ENCODE measurements at regions not wholly inside any gene's neighbourhood (a gene's known extent, or its start where the extent isn't known, plus 50 kb on each side); places are given as distances from the start of the nearest gene placed in this dataset.
"Not testable (repeated sequence)": the region's sequence is repeated elsewhere in the genome, so short reads cannot be mapped to it uniquely, and the experiment has no call there.

GRCh38 chr19:27806471-27807070, 1406.4 kb downstream of the UQCRFS1 start:
- Histone ChIP-seq H3K36me3 (ENCODE audit: control insufficient read depth in 1 of 2, insufficient read depth in 2 of 2, low read length in 2 of 2) (peaks cover 0 to 6% of the 10 kb centered on the region in 2 donors), H3K27ac (ENCODE audit: low read depth, low read length) (no peak overlapping the region), H3K9me3 (ENCODE audit: control insufficient read depth in 1 of 2, low read length in 2 of 2) (peaks cover 0 to 6% of the 10 kb centered on the region in 2 donors), H3K27me3 (ENCODE audit: control insufficient read depth in 1 of 2, insufficient read depth in 2 of 2, low read length in 2 of 2) (no peaks in the 10 kb centered on the region), H3K4me3 (ENCODE audit: low read depth in 1 of 2, low read length in 2 of 2) (no peak overlapping the region), H3K9ac (ENCODE audit: low read depth in 1 of 2, low read length in 2 of 2) (no peak overlapping the region), H3K4me1 (ENCODE audit: control insufficient read depth in 1 of 2, insufficient read depth in 2 of 2, low read length in 2 of 2) (no peaks in the 10 kb centered on the region)

GRCh38 chr19:27805848-27806247, 1407.1 kb downstream of the UQCRFS1 start:
- Histone ChIP-seq H3K9ac (ENCODE audit: low read depth in 1 of 2, low read length in 2 of 2) (no peak overlapping the region), H3K36me3 (ENCODE audit: control insufficient read depth in 1 of 2, insufficient read depth in 2 of 2, low read length in 2 of 2) (peaks cover 4 to 6% of the 10 kb centered on the region in 2 donors), H3K4me3 (ENCODE audit: low read depth in 1 of 2, low read length in 2 of 2) (no peak overlapping the region), H3K4me1 (ENCODE audit: control insufficient read depth in 1 of 2, insufficient read depth in 2 of 2, low read length in 2 of 2) (no peaks in the 10 kb centered on the region), H3K27ac (ENCODE audit: low read depth, low read length) (no peak overlapping the region), H3K27me3 (ENCODE audit: control insufficient read depth in 1 of 2, insufficient read depth in 2 of 2, low read length in 2 of 2) (no peaks in the 10 kb centered on the region), H3K9me3 (ENCODE audit: control insufficient read depth in 1 of 2, low read length in 2 of 2) (peaks cover 0 to 6% of the 10 kb centered on the region in 2 donors)

GRCh38 chr19:27802293-27802692, 1410.7 kb downstream of the UQCRFS1 start:
- not testable (repeated sequence) for H3K27ac ChIP-seq (ENCODE audit: low read depth, low read length); H3K27me3 ChIP-seq (ENCODE audit: control insufficient read depth in 1 of 2, insufficient read depth in 2 of 2, low read length in 2 of 2); H3K4me3 ChIP-seq (ENCODE audit: low read depth in 1 of 2, low read length in 2 of 2); H3K9ac ChIP-seq (ENCODE audit: low read depth in 1 of 2, low read length in 2 of 2); H3K4me1 ChIP-seq (ENCODE audit: control insufficient read depth in 1 of 2, insufficient read depth in 2 of 2, low read length in 2 of 2); H3K9me3 ChIP-seq (ENCODE audit: control insufficient read depth in 1 of 2, low read length in 2 of 2)
- H3K36me3 ChIP-seq (ENCODE audit: control insufficient read depth in 1 of 2, insufficient read depth in 2 of 2, low read length in 2 of 2): peaks cover 4 to 18% of the 10 kb centered on the region in 2 donors

GRCh38 chr19:27796540-27796939, 1416.4 kb downstream of the UQCRFS1 start:
- no peaks in the 10 kb centered on the region for H3K9me3 ChIP-seq (ENCODE audit: control insufficient read depth in 1 of 2, low read length in 2 of 2)

GRCh38 chr19:27796073-27796472, 1416.9 kb downstream of the UQCRFS1 start:
- peaks cover 2 to 12% of the 10 kb centered on the region in 2 donors for H3K36me3 ChIP-seq (ENCODE audit: control insufficient read depth in 1 of 2, insufficient read depth in 2 of 2, low read length in 2 of 2)
- no peak overlapping the region for H3K9ac ChIP-seq (ENCODE audit: low read depth in 1 of 2, low read length in 2 of 2)
- H3K4me1 ChIP-seq (ENCODE audit: control insufficient read depth in 1 of 2, insufficient read depth in 2 of 2, low read length in 2 of 2): peaks cover 10 to 15% of the 10 kb centered on the region in 2 donors
- H3K27ac ChIP-seq (ENCODE audit: low read depth, low read length): no peak overlapping the region
- H3K27me3 ChIP-seq (ENCODE audit: control insufficient read depth in 1 of 2, insufficient read depth in 2 of 2, low read length in 2 of 2): no peaks in the 10 kb centered on the region
- H3K9me3 ChIP-seq (ENCODE audit: control insufficient read depth in 1 of 2, low read length in 2 of 2): no peaks in the 10 kb centered on the region
- no peak overlapping the region for H3K4me3 ChIP-seq (ENCODE audit: low read depth in 1 of 2, low read length in 2 of 2)

More at GRCh38 chr19:27796540-27796939, 1416.4 kb downstream of the UQCRFS1 start:
- Histone ChIP-seq H3K4me1 (ENCODE audit: control insufficient read depth in 1 of 2, insufficient read depth in 2 of 2, low read length in 2 of 2) (peaks cover 10 to 15% of the 10 kb centered on the region in 2 donors), H3K9ac (ENCODE audit: low read depth in 1 of 2, low read length in 2 of 2) (no peak overlapping the region), H3K27me3 (ENCODE audit: control insufficient read depth in 1 of 2, insufficient read depth in 2 of 2, low read length in 2 of 2) (no peaks in the 10 kb centered on the region), H3K36me3 (ENCODE audit: control insufficient read depth in 1 of 2, insufficient read depth in 2 of 2, low read length in 2 of 2) (peaks cover 4 to 12% of the 10 kb centered on the region in 2 donors), H3K27ac (ENCODE audit: low read depth, low read length) (no peak overlapping the region), H3K4me3 (ENCODE audit: low read depth in 1 of 2, low read length in 2 of 2) (no peak overlapping the region)

GRCh38 chr19:27795369-27795768, 1417.6 kb downstream of the UQCRFS1 start:
- Histone ChIP-seq H3K9ac (ENCODE audit: low read depth in 1 of 2, low read length in 2 of 2) (no peak overlapping the region), H3K4me3 (ENCODE audit: low read depth in 1 of 2, low read length in 2 of 2) (peak overlapping the region in 1 of 2 donors; percentile 87), H3K9me3 (ENCODE audit: control insufficient read depth in 1 of 2, low read length in 2 of 2) (no peaks in the 10 kb centered on the region), H3K4me1 (ENCODE audit: control insufficient read depth in 1 of 2, insufficient read depth in 2 of 2, low read length in 2 of 2) (peaks cover 10 to 15% of the 10 kb centered on the region in 2 donors), H3K27ac (ENCODE audit: low read depth, low read length) (no peak overlapping the region), H3K36me3 (ENCODE audit: control insufficient read depth in 1 of 2, insufficient read depth in 2 of 2, low read length in 2 of 2) (peaks cover 0 to 12% of the 10 kb centered on the region in 2 donors), H3K27me3 (ENCODE audit: control insufficient read depth in 1 of 2, insufficient read depth in 2 of 2, low read length in 2 of 2) (no peaks in the 10 kb centered on the region)

- no peak overlapping the region for H3K27ac ChIP-seq (ENCODE audit: low read depth, low read length)
- peak overlapping the region; percentile 80 to 96 for H3K9ac ChIP-seq (ENCODE audit: low read depth in 1 of 2, low read length in 2 of 2)
- H3K36me3 ChIP-seq (ENCODE audit: control insufficient read depth in 1 of 2, insufficient read depth in 2 of 2, low read length in 2 of 2): peaks cover 0 to 12% of the 10 kb centered on the region in 2 donors
- peak overlapping the region; percentile 87 to 100 for H3K4me3 ChIP-seq (ENCODE audit: low read depth in 1 of 2, low read length in 2 of 2)
- H3K4me1 ChIP-seq (ENCODE audit: control insufficient read depth in 1 of 2, insufficient read depth in 2 of 2, low read length in 2 of 2): peaks cover 10 to 15% of the 10 kb centered on the region in 2 donors
- no peaks in the 10 kb centered on the region for H3K27me3 ChIP-seq (ENCODE audit: control insufficient read depth in 1 of 2, insufficient read depth in 2 of 2, low read length in 2 of 2)
- H3K9me3 ChIP-seq (ENCODE audit: control insufficient read depth in 1 of 2, low read length in 2 of 2): no peaks in the 10 kb centered on the region
These were observed 1418.4 kb downstream of the UQCRFS1 start for GRCh38 chr19:27794494-27795042.

GRCh38 chr19:27793644-27794493, 1419.1 kb downstream of the UQCRFS1 start:
- peak overlapping the region; percentile 80 to 96 for H3K9ac ChIP-seq (ENCODE audit: low read depth in 1 of 2, low read length in 2 of 2)
- peaks cover 10 to 15% of the 10 kb centered on the region in 2 donors for H3K4me1 ChIP-seq (ENCODE audit: control insufficient read depth in 1 of 2, insufficient read depth in 2 of 2, low read length in 2 of 2)
- no peaks in the 10 kb centered on the region for H3K9me3 ChIP-seq (ENCODE audit: control insufficient read depth in 1 of 2, low read length in 2 of 2)
- no peaks in the 10 kb centered on the region for H3K27me3 ChIP-seq (ENCODE audit: control insufficient read depth in 1 of 2, insufficient read depth in 2 of 2, low read length in 2 of 2)
- H3K36me3 ChIP-seq (ENCODE audit: control insufficient read depth in 1 of 2, insufficient read depth in 2 of 2, low read length in 2 of 2): peaks cover 0 to 10% of the 10 kb centered on the region in 2 donors
- H3K27ac ChIP-seq (ENCODE audit: low read depth, low read length): peak overlapping the region; percentile 73
- H3K4me3 ChIP-seq (ENCODE audit: low read depth in 1 of 2, low read length in 2 of 2): peak overlapping the region; percentile 87 to 100

- Histone ChIP-seq H3K27ac (ENCODE audit: low read depth, low read length) (peak overlapping the region; percentile 73), H3K9ac (ENCODE audit: low read depth in 1 of 2, low read length in 2 of 2) (peak overlapping the region; percentile 80 to 96), H3K9me3 (ENCODE audit: control insufficient read depth in 1 of 2, low read length in 2 of 2) (no peaks in the 10 kb centered on the region), H3K27me3 (ENCODE audit: control insufficient read depth in 1 of 2, insufficient read depth in 2 of 2, low read length in 2 of 2) (no peaks in the 10 kb centered on the region), H3K36me3 (ENCODE audit: control insufficient read depth in 1 of 2, insufficient read depth in 2 of 2, low read length in 2 of 2) (peaks cover 0 to 6% of the 10 kb centered on the region in 2 donors), H3K4me3 (ENCODE audit: low read depth in 1 of 2, low read length in 2 of 2) (peak overlapping the region; percentile 87 to 100), H3K4me1 (ENCODE audit: control insufficient read depth in 1 of 2, insufficient read depth in 2 of 2, low read length in 2 of 2) (peaks cover 10 to 15% of the 10 kb centered on the region in 2 donors)
These were observed 1419.8 kb downstream of the UQCRFS1 start for GRCh38 chr19:27793128-27793643.
